ENCODE measurements at regions not wholly inside any gene's neighbourhood (a gene's known extent, or its start where the extent isn't known, plus 50 kb on each side); places are given as distances from the start of the nearest gene placed in this dataset.
"Not testable (repeated sequence)": the region's sequence is repeated elsewhere in the genome, so short reads cannot be mapped to it uniquely, and the experiment has no call there.

DNA sequence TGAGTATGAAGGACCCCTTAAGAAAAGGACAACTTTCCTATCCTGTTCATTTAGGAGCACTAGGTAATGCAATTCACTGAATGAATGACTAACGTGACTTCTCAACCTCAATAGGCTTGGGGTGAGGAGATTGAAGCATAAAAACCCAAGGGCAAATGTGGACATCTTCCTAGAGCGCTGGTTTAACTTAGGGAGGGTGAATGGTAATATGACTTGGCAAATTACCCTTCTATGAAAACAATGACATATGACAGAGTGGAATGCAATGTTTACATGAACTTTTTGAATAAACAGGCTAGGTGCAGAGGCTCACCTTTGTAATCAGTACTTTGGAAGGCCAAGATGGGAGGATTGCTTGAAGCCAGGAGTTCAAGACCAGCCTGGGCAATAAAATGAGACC is 83.9 kb upstream of the ANK3 start:
- POLR2A ChIA-PET = no interaction called here
- TF ChIP-seq, protein P1, sequence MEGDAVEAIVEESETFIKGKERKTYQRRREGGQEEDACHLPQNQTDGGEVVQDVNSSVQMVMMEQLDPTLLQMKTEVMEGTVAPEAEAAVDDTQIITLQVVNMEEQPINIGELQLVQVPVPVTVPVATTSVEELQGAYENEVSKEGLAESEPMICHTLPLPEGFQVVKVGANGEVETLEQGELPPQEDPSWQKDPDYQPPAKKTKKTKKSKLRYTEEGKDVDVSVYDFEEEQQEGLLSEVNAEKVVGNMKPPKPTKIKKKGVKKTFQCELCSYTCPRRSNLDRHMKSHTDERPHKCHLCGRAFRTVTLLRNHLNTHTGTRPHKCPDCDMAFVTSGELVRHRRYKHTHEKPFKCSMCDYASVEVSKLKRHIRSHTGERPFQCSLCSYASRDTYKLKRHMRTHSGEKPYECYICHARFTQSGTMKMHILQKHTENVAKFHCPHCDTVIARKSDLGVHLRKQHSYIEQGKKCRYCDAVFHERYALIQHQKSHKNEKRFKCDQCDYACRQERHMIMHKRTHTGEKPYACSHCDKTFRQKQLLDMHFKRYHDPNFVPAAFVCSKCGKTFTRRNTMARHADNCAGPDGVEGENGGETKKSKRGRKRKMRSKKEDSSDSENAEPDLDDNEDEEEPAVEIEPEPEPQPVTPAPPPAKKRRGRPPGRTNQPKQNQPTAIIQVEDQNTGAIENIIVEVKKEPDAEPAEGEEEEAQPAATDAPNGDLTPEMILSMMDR (IDR thresholded peaks at IDR 0.05) = no peak
- DNase-seq (no peak), ATAC-seq (no peak)
- Mint-ChIP-seq H3K27me3 (no peaks in the 10 kb centered on the region), H3K9me3 (no peaks in the 10 kb centered on the region), H3K36me3 (ENCODE audit: low read depth) (no peaks in the 10 kb centered on the region), H3K4me3 (no peak overlapping the region), H3K27ac (no peak overlapping the region), H3K4me1 (ENCODE audit: low read depth) (no peaks in the 10 kb centered on the region)
- CTCF ChIA-PET = no interaction called here
- intact Hi-C loops (cut with micrococcal nuclease) = no loop called here

DNA sequence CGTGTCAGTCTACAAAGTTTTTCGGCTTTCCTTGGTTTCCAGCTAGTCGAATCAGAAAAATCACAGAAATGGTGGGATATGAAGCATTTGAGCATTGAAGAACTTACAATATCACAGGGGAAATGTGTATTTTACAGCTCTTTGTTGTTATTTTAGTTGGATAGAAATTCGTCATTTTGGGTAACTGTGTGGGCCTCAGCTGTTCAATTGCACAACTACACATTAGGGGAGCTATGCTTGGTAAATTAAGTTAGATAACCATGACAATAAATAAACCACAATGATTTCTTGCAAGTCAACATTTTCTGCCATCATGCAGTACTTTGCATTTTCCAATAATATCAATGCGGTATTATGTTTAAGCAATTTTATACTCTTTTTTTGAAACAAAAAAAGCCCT is 80.4 kb upstream of the ANK3 start:
- ChIA-PET POLR2A (no interaction called here), CTCF (no interaction called here)
- no peaks in the 10 kb centered on the region for H3K36me3 Mint-ChIP-seq (ENCODE audit: low read depth)
- intact Hi-C loops (cut with micrococcal nuclease) = no loop called here
- ATAC-seq = no peak
- no peaks in the 10 kb centered on the region for H3K27me3 Mint-ChIP-seq
- no peak overlapping the region for H3K4me3 Mint-ChIP-seq
- no peaks in the 10 kb centered on the region for H3K4me1 Mint-ChIP-seq (ENCODE audit: low read depth)
- H3K27ac Mint-ChIP-seq = no peak overlapping the region
- no peaks in the 10 kb centered on the region for H3K9me3 Mint-ChIP-seq
- TF ChIP-seq, protein P1 (IDR thresholded peaks at IDR 0.05) = no peak
- no peak for DNase-seq

- H3K36me3 Mint-ChIP-seq (ENCODE audit: low read depth); DNase-seq; H3K9me3 Mint-ChIP-seq; H3K27ac Mint-ChIP-seq; ATAC-seq; CTCF ChIA-PET; POLR2A ChIA-PET; H3K4me3 Mint-ChIP-seq; intact Hi-C loops (cut with micrococcal nuclease); H3K27me3 Mint-ChIP-seq; H3K4me1 Mint-ChIP-seq (ENCODE audit: low read depth): not testable (repeated sequence)
Measured at GRCh38 chr10:60469147-60469546, 79.5 kb upstream of the ANK3 start.

DNA sequence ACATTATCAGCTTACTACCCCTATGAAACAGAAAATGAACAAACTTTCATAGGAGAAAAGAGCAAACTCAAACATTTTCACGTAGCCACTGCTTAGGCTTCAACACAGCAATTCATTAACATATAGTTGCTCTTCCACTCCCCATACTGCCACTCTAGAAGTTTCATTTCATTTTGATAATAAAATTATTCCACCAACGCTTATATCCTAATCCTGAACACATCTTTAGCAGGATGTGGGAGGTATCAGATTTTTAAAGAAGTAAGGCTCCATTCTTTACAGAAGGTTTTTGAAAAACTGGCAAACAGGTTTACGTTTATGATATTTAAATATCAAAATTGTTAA is 77.5 kb upstream of the ANK3 start:
- Mint-ChIP-seq H3K4me1 (ENCODE audit: low read depth) (no peaks in the 10 kb centered on the region), H3K27me3 (no peaks in the 10 kb centered on the region), H3K27ac (no peak overlapping the region), H3K4me3 (no peak overlapping the region), H3K9me3 (no peaks in the 10 kb centered on the region), H3K36me3 (ENCODE audit: low read depth) (no peaks in the 10 kb centered on the region)
- intact Hi-C loops (cut with micrococcal nuclease) = no loop called here
- ChIA-PET CTCF (interaction anchor here (0.7 kb wide), 1 partner anchor 15 kb away, joined by 3 read pairs; no protein-coding TSS in a partner anchor), POLR2A (no interaction called here)
- TF ChIP-seq, protein P1 (IDR thresholded peaks at IDR 0.05) = no peak
- ATAC-seq (no peak), DNase-seq (no peak)

DNA sequence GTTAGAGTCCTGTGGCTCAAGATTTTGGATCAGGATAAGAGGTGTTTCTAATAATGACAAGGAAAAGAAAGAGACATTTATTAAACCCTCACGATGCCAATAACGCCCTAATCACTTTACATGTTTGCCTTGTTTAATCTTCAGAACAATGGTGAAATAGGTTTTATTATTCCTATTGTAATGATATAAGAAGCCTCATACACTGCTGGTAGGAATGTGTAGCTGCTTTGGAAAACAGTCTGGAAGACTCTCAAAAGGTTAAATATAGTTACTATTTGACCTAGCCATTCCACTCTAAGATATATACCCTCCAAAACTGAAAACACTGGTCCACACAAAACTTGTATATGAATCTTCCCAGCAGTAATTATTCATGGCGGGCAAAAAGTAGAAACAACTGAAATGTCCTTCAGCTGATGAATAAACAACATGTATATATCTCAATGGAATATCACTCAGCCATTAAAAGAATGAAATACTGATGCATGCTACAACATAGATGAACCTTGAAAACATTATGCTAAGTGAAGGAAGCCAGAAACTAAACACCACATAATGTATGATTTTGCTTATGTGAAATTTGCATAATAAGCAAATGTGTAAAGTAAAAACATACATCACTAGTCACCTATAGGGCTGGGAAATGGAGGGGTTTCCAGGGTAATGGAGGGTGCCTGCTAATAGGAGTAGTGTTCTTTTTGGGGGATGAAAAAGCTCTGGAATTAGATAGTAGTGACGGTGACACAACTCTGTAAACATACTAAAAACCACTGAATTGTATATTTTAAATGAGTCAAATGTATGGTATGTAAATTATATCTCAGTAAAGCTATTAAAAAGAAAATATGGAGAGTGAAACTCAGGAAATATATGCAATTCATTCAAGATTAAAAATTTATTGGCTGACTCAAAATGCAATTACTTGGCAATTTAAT is 76.9 kb upstream of the ANK3 start:
- H3K27me3 Mint-ChIP-seq = no peaks in the 10 kb centered on the region
- DNase-seq (no peak), ATAC-seq (no peak)
- TF ChIP-seq, protein P1 (IDR thresholded peaks at IDR 0.05) = no peak
- CTCF ChIA-PET = no interaction called here
- intact Hi-C loops (cut with micrococcal nuclease) = no loop called here
- H3K4me3 Mint-ChIP-seq = no peak overlapping the region
- POLR2A ChIA-PET = no interaction called here
- H3K9me3 Mint-ChIP-seq = no peaks in the 10 kb centered on the region
- no peak overlapping the region for H3K27ac Mint-ChIP-seq
- no peaks in the 10 kb centered on the region for H3K4me1 Mint-ChIP-seq (ENCODE audit: low read depth)
- H3K36me3 Mint-ChIP-seq (ENCODE audit: low read depth) = no peaks in the 10 kb centered on the region
